ENCODE measurements at regions not wholly inside any gene's neighbourhood (a gene's known extent, or its start where the extent isn't known, plus 50 kb on each side); places are given as distances from the start of the nearest gene placed in this dataset.

- no peak for TF ChIP-seq CTCF (IDR thresholded peaks at IDR 0.05; ENCODE audit: borderline replicate concordance, control extremely low read depth, extremely low read depth, insufficient read depth, missing control alignments)
- DNase-seq (ENCODE audit: low spot score): no peak
- in situ Hi-C loops (cut with MboI; ENCODE audit: low sequenced_read_pairs, unreplicated experiment): no loop called here
Measured at GRCh38 chr1:37400466-37401225, 73.7 kb upstream of the ZC3H12A start.

- TF ChIP-seq CTCF (IDR thresholded peaks at IDR 0.05; ENCODE audit: borderline replicate concordance, control extremely low read depth, extremely low read depth, insufficient read depth, missing control alignments): no peak
- DNase-seq (ENCODE audit: low spot score): no peak
- in situ Hi-C loops (cut with MboI; ENCODE audit: low sequenced_read_pairs, unreplicated experiment): no loop called here
Measured at GRCh38 chr1:37403166-37403565, 71.2 kb upstream of the ZC3H12A start.

GRCh38 chr1:37404711-37405110, 69.7 kb upstream of the ZC3H12A start:
- TF ChIP-seq CTCF (IDR thresholded peaks at IDR 0.05; ENCODE audit: borderline replicate concordance, control extremely low read depth, extremely low read depth, insufficient read depth, missing control alignments): no peak
- DNase-seq (ENCODE audit: low spot score): no peak
- in situ Hi-C loops (cut with MboI; ENCODE audit: low sequenced_read_pairs, unreplicated experiment): no loop called here

- in situ Hi-C loops (cut with MboI; ENCODE audit: low sequenced_read_pairs, unreplicated experiment): no loop called here
Measured at GRCh38 chr1:37410105-37410504, 64.3 kb upstream of the ZC3H12A start.

GRCh38 chr1:37410815-37411214, 63.6 kb upstream of the ZC3H12A start:
- in situ Hi-C loops (cut with MboI; ENCODE audit: low sequenced_read_pairs, unreplicated experiment): no loop called here
- DNase-seq (ENCODE audit: low spot score): no peak

More at GRCh38 chr1:37410105-37410504, 64.3 kb upstream of the ZC3H12A start:
- no peak for DNase-seq (ENCODE audit: low spot score)
- TF ChIP-seq CTCF (IDR thresholded peaks at IDR 0.05; ENCODE audit: borderline replicate concordance, control extremely low read depth, extremely low read depth, insufficient read depth, missing control alignments): no peak

GRCh38 chr1:37415611-37416244, 58.7 kb upstream of the ZC3H12A start:
- in situ Hi-C loops (cut with MboI; ENCODE audit: low sequenced_read_pairs, unreplicated experiment): no loop called here
- TF ChIP-seq CTCF (IDR thresholded peaks at IDR 0.05; ENCODE audit: borderline replicate concordance, control extremely low read depth, extremely low read depth, insufficient read depth, missing control alignments): no peak
- no peak for DNase-seq (ENCODE audit: low spot score)

More at GRCh38 chr1:37410815-37411214, 63.6 kb upstream of the ZC3H12A start:
- no peak for TF ChIP-seq CTCF (IDR thresholded peaks at IDR 0.05; ENCODE audit: borderline replicate concordance, control extremely low read depth, extremely low read depth, insufficient read depth, missing control alignments)

Data from GM13976 (cell line).